ENCODE measurements at regions not wholly inside any gene's neighbourhood (a gene's known extent, or its start where the extent isn't known, plus 50 kb on each side); places are given as distances from the start of the nearest gene placed in this dataset.

- intact Hi-C loops (cut with micrococcal nuclease; ENCODE audit: unreplicated experiment) = loop anchor here (2.0 kb wide), 1 partner anchor 74 kb away; no protein-coding TSS in a partner anchor
- 51% methylated on average over 4 of the region's 4 CpGs for WGBS (ENCODE audit: insufficient coverage, insufficient replicate concordance, low lambda C conversion rate, missing lambda C conversion rate)
- POLR2A ChIA-PET = no interaction called here
- H3K4me3 ChIP-seq = no peak overlapping the region
- H3K27me3 ChIP-seq (replicated peaks in 1 of 2; ENCODE audit: control insufficient read depth in 2 of 2, insufficient read depth in 2 of 2, low read length in 1 of 2) = peaks cover 0 to 1% of the 10 kb centered on the region in 2 experiments; a peak in 1 of 4 replicates
- no peaks in the 10 kb centered on the region; the same call in 1 of the 2 replicates for H4K20me1 ChIP-seq (ENCODE audit: control insufficient read depth, insufficient read depth)
- DNase-seq (ENCODE audit: low read depth, low spot score) (no peak), FAIRE-seq (no peak), ATAC-seq (no peak)
- H3K27ac ChIP-seq (ENCODE audit: control insufficient read depth, insufficient read depth) = no peak overlapping the region
- H3K9me3 ChIP-seq (replicated peaks; ENCODE audit: control insufficient read depth, insufficient read depth, low read length) = no peaks in the 10 kb centered on the region
- no peak overlapping the region for H3K4me2 ChIP-seq (ENCODE audit: control insufficient read depth, insufficient read depth)
- H3K36me3 ChIP-seq (ENCODE audit: control insufficient read depth in 2 of 2, insufficient read depth in 2 of 2, low read length in 1 of 2) = no peaks in the 10 kb centered on the region
- no TSS peak for BruUV-seq (replicated peaks)
- TF ChIP-seq IKZF2 (IDR thresholded peaks at IDR 0.05) = no peak
- TF ChIP-seq IKZF1 (conservative IDR thresholded peaks at IDR 0.05) = no peak
- no peak for TF ChIP-seq WRNIP1 (IDR thresholded peaks at IDR 0.05; ENCODE audit: borderline replicate concordance, low read depth, low read length)
- TF ChIP-seq RFX5 (IDR thresholded peaks at IDR 0.05; ENCODE audit: low read depth, low read length) = no peak
- no peak for TF ChIP-seq CHD1 (IDR thresholded peaks at IDR 0.05; ENCODE audit: low read depth, low read length)
- no peak for TF ChIP-seq HDGF (IDR thresholded peaks at IDR 0.05)
- no peak for TF ChIP-seq HSF1 (IDR thresholded peaks at IDR 0.05; ENCODE audit: low read depth, low read length)
- no peak for TF ChIP-seq FOXM1 (IDR thresholded peaks at IDR 0.05; ENCODE audit: low read depth, low read length)
- CTCF ChIA-PET = interaction anchor here (0.9 to 5.3 kb wide), 3 partner anchors 10 to 76 kb away, joined by 3 to 30 read pairs (median 3); no protein-coding TSS in a partner anchor
- RAD21 ChIA-PET (ENCODE audit: unreplicated experiment) = no interaction called here
- no peaks in the 10 kb centered on the region for H3K79me2 ChIP-seq (ENCODE audit: control insufficient read depth, insufficient read depth, low read length)
- no peak overlapping the region for H2AFZ ChIP-seq (ENCODE audit: control insufficient read depth, low read depth, low read length)
- SMC1A ChIA-PET (ENCODE audit: uncharacterized antibody, unreplicated experiment) = no interaction called here
- H3K4me1 ChIP-seq (ENCODE audit: control insufficient read depth, insufficient read depth, low read length) = no peaks in the 10 kb centered on the region
- in situ Hi-C loops (cut with MboI) = loop anchor here (5.0 kb wide), 1 partner anchor 202 kb away; no protein-coding TSS in a partner anchor
- H3K9ac ChIP-seq (ENCODE audit: control insufficient read depth, insufficient read depth, low read length) = no peak overlapping the region
Measured at GRCh38 chr10:69718951-69719350, 82.8 kb upstream of the COL13A1 start.
